GM13976 (cell line): ENCODE measurements at regions not wholly inside any gene's neighbourhood (a gene's known extent, or its start where the extent isn't known, plus 50 kb on each side); places are given as distances from the start of the nearest gene placed in this dataset.

Experiments used
- DNase-seq: peaks from one replicate; pipeline ENCODE4 v3.0.0; 2012; ENCODE audit warnings: low spot score
- in situ Hi-C: fragments of 300-500 bp; cut with MboI; formaldehyde crosslinking; loops from one replicate; pipeline ENCODE4 v1.12.0; 2022; ENCODE audit warnings: low sequenced_read_pairs, mixed read lengths, inconsistent platforms; ENCODE audit not compliant: unreplicated experiment
- TF ChIP-seq, protein P1 (sequence below): IDR thresholded peaks from 2 replicates; pipeline ENCODE4 v1.5.1; 2012; ENCODE audit warnings: borderline replicate concordance, mild to moderate bottlenecking; ENCODE audit not compliant: insufficient read depth; ENCODE audit errors: extremely low read depth, missing control alignments, control extremely low read depth

DNA sequence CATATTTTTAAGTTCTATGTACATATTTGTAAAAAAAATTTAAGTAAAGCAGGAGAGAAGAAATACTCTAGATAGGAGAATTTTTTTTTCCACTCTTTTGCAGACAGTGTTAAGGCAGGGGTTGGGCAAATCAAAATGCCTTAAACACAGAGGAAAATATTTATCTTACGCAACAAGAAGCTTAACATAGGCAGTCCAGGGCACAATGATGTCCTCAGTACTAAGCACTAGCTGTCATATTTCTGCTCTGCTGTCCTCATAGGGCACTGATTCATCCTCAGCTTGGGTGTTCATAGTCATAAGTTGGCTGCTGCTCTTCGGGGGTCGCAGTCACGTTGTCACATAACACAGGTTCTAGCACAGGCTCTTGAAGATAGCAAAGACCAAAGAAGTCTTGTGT lies 247.4 kb downstream of the PTBP2 start:
- TF ChIP-seq, protein P1, sequence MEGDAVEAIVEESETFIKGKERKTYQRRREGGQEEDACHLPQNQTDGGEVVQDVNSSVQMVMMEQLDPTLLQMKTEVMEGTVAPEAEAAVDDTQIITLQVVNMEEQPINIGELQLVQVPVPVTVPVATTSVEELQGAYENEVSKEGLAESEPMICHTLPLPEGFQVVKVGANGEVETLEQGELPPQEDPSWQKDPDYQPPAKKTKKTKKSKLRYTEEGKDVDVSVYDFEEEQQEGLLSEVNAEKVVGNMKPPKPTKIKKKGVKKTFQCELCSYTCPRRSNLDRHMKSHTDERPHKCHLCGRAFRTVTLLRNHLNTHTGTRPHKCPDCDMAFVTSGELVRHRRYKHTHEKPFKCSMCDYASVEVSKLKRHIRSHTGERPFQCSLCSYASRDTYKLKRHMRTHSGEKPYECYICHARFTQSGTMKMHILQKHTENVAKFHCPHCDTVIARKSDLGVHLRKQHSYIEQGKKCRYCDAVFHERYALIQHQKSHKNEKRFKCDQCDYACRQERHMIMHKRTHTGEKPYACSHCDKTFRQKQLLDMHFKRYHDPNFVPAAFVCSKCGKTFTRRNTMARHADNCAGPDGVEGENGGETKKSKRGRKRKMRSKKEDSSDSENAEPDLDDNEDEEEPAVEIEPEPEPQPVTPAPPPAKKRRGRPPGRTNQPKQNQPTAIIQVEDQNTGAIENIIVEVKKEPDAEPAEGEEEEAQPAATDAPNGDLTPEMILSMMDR, result no peak
- no peak for DNase-seq
- in situ Hi-C loops, result loop anchor here (10.0 kb wide), 1 partner anchor 1086 kb away; no protein-coding TSS in a partner anchor

DNA sequence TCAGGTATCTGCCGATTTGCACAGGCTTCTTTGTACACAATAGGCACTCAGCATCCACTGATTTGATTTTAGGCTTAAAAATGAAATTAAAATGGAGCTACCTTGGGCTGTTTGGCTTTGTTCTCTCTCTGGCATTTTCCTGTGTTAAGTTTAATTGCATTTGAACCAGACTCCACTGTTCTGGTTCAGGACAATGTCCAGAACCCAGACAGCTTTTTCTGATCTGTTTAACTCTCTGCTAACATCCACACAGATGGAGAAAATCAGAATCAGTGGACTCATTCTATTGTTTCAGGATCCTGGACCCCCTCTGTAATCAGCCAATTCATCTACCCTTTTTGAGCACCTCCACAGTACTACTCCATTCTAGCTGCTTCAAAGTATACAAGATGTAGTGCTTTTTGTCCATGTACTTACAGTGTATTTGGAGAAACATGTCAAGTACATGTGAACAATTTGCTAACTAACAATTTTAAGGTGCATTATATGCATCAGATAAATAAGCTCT lies 248.1 kb downstream of the PTBP2 start:
- in situ Hi-C loops, result loop anchor here (10.0 kb wide), 1 partner anchor 1085 kb away; no protein-coding TSS in a partner anchor
- TF ChIP-seq, protein P1, result no peak
- no peak for DNase-seq

DNA sequence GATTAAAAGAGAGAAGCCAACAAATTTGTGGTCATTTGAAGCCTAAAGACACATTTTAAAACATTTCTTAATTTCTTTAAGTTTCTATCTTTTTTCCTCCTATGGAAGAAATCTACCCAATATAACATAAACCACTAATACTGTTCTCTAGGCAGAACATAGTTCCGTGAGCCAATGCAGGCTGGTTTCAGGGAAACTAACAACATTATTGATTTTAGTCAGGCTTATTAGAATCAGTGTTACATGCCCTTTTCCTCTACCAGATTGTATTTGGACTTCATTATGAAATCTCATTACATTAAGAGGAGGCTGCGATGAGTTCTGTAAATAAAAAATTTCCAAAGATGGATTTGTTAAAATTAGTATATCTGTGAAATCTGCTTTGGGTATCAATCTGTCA lies 249.9 kb downstream of the PTBP2 start:
- DNase-seq, result no peak
- TF ChIP-seq, protein P1, result no peak
- in situ Hi-C loops, result no loop called here

DNA sequence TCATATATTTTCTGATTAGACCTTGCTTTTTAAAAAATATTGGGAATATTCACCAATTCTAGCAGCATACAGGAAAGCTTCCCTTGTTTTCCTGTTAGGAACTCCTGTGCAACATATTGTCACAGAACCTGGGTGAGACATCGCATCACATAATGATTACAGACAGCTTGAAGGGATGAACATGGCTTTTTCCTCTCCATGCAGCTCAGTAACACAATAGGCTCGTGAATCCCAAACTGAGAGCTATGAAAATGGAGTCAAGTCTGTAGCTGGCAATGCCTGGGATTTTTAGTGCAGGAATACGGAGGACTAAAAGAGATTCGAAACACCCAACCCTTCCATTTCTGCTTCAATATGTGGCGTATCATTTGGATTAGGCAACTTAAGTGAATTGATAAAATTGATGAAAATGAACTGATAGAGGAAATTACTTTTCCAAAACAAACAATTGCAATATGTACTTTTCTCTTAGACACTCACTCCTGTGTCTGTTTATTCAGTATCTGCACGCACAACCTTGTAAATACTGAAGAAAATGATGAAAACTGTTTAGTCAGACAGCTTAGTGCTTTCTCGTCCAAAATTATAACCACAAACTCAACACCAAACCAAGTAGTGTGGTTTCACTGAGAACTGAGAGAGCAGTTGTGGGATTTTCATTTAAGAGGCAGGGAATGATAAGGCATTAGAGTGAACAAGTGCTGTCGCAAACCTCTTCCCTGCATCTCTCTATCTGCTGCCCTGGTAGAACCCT lies 250.4 kb downstream of the PTBP2 start:
- DNase-seq, result no peak
- in situ Hi-C loops, result no loop called here
- TF ChIP-seq, protein P1, result no peak

DNA sequence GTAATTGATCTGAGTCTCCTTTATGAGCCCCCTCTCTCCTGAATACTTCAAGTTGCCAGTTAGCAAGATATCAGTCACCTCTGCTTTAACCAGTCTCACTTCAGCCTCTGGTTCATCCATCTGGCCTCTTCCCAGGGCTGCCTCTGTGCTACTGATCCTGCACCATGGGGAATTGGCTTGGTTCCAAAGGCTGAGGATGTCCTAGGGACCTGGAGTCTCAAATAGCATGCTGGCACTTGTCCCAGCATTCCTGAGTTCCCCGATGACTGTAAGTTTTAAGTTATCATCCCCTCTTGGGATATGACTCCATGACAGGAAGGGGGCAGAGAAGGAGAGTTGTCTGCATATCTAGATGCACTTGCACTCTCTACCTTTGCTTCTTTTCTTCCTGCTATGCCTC lies 252.0 kb downstream of the PTBP2 start:
- TF ChIP-seq, protein P1, result no peak
- in situ Hi-C loops, result no loop called here
- no peak for DNase-seq

DNA sequence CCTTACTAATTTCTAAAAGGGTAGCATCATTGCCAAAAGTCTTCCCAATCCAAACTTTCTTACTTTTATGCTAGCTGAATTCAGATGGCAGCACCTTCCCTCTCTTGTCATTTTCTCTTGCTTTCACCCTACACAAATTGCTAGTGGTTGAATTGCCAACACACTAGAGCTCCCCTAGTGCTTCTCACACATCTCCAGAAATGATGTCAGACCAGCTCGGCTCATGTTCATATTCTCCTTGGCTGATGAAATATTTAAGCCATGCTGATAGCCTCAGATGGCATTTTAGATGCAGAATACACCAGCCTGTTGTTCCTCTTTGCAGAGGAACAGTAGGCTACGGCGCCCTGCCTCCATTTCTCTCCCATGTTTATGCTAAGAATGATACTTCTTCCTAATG lies 256.9 kb downstream of the PTBP2 start:
- TF ChIP-seq, protein P1, result no peak
- in situ Hi-C loops, result no loop called here
- DNase-seq, result no peak
